ENCODE measurements at regions not wholly inside any gene's neighbourhood (a gene's known extent, or its start where the extent isn't known, plus 50 kb on each side); places are given as distances from the start of the nearest gene placed in this dataset.

- no peaks in the 10 kb centered on the region for H3K4me1 ChIP-seq (ENCODE audit: insufficient read depth, low read length)
- BruUV-seq (replicated peaks), result no TSS peak
- H3K27ac ChIP-seq (ENCODE audit: extremely low read length, insufficient read depth, low read length), result no peak overlapping the region
- H3K9ac ChIP-seq (ENCODE audit: insufficient read depth, low read depth, low read length), result no peak overlapping the region
- no peak overlapping the region for H3K4me3 ChIP-seq (replicated peaks in 1 of 3; ENCODE audit: insufficient read depth in 1 of 3, low read depth in 2 of 3, low read length in 3 of 3)
- no peak overlapping the region for H2AFZ ChIP-seq (ENCODE audit: low read length)
- H3K9me3 ChIP-seq (ENCODE audit: low read length), result peaks cover 31% of the 10 kb centered on the region
- H4K20me1 ChIP-seq (ENCODE audit: insufficient read depth, low read length), result no peaks in the 10 kb centered on the region
- in situ Hi-C loops (cut with HindIII; ENCODE audit: extremely low pct_ligation_motif_present, low pct_unique_long_range_greater_than_20kb), result no loop called here
- DNase-seq (ENCODE audit: low spot score), result no peak
- H3K36me3 ChIP-seq (replicated peaks in 1 of 2; ENCODE audit: control insufficient read depth in 1 of 2, insufficient read depth in 2 of 2, low read length in 2 of 2), result no peaks in the 10 kb centered on the region
- intact Hi-C loops (cut with micrococcal nuclease; ENCODE audit: unreplicated experiment), result no loop called here
- TF ChIP-seq MLX (CRISPR knock-in tag; IDR thresholded peaks at IDR 0.05) (no peak), MAFK (conservative IDR thresholded peaks at IDR 0.05 in 1 of 2, IDR thresholded peaks at IDR 0.05 in 1 of 2; ENCODE audit: low read length in 2 of 2) (peak in 1 of 2 experiments; percentile 63; a peak in 2 of 4 replicates), CCDC6 (CRISPR knock-in tag; IDR thresholded peaks at IDR 0.05) (no peak), MAFF (IDR thresholded peaks at IDR 0.05; ENCODE audit: low read depth, low read length) (peak; percentile 34; the same call in 1 of the 2 replicates)
- no peaks in the 10 kb centered on the region for H3K79me2 ChIP-seq (ENCODE audit: insufficient read depth, low read length)
- ATAC-seq, result no peak
- no peak for FAIRE-seq
- H3K4me2 ChIP-seq (ENCODE audit: low read depth, low read length), result no peak overlapping the region
- CTCF ChIA-PET (ENCODE audit: low intra/inter-chr PET ratio, low total read pairs), result no interaction called here
- H3K27me3 ChIP-seq (ENCODE audit: control insufficient read depth in 1 of 2, insufficient read depth in 2 of 2, low read length in 2 of 2), result no peaks in the 10 kb centered on the region
- POLR2A ChIA-PET, result no interaction called here
Observed at GRCh38 chr4:141503260-141503659, 133.1 kb upstream of the IL15 start.

GRCh38 chr4:141511055-141511454 is 125.3 kb upstream of the IL15 start:
- ChIA-PET CTCF (ENCODE audit: low intra/inter-chr PET ratio, low total read pairs) (no interaction called here), POLR2A (no interaction called here)
- DNase-seq (ENCODE audit: low spot score) (no peak), ATAC-seq (no peak), FAIRE-seq (no peak)
- H2AFZ ChIP-seq (ENCODE audit: low read length), result no peak overlapping the region
- H3K79me2 ChIP-seq (ENCODE audit: insufficient read depth, low read length), result no peaks in the 10 kb centered on the region
- no peaks in the 10 kb centered on the region for H4K20me1 ChIP-seq (ENCODE audit: insufficient read depth, low read length)
- H3K9me3 ChIP-seq (ENCODE audit: low read length), result peaks cover 27% of the 10 kb centered on the region
- H3K27me3 ChIP-seq (ENCODE audit: control insufficient read depth in 1 of 2, insufficient read depth in 2 of 2, low read length in 2 of 2), result no peaks in the 10 kb centered on the region
- no peak overlapping the region for H3K9ac ChIP-seq (ENCODE audit: insufficient read depth, low read depth, low read length)
- H3K4me2 ChIP-seq (ENCODE audit: low read depth, low read length), result no peak overlapping the region
- no TSS peak for BruUV-seq (replicated peaks)
- no peak overlapping the region for H3K27ac ChIP-seq (ENCODE audit: extremely low read length, insufficient read depth, low read length)
- in situ Hi-C loops (cut with HindIII; ENCODE audit: extremely low pct_ligation_motif_present, low pct_unique_long_range_greater_than_20kb) (no loop called here), intact Hi-C loops (cut with micrococcal nuclease; ENCODE audit: unreplicated experiment) (no loop called here)
- no peaks in the 10 kb centered on the region for H3K4me1 ChIP-seq (ENCODE audit: insufficient read depth, low read length)
- H3K36me3 ChIP-seq (replicated peaks in 1 of 2; ENCODE audit: control insufficient read depth in 1 of 2, insufficient read depth in 2 of 2, low read length in 2 of 2), result no peaks in the 10 kb centered on the region
- H3K4me3 ChIP-seq (replicated peaks in 1 of 3; ENCODE audit: insufficient read depth in 1 of 3, low read depth in 2 of 3, low read length in 3 of 3), result no peak overlapping the region
- TF ChIP-seq CTCF (CRISPR knock-in tag; IDR thresholded peaks at IDR 0.05) (no peak), SOX5 (CRISPR knock-in tag; IDR thresholded peaks at IDR 0.05; ENCODE audit: borderline replicate concordance) (no peak), MLLT10 (CRISPR knock-in tag; IDR thresholded peaks at IDR 0.05) (no peak), GPBP1L1 (CRISPR knock-in tag; IDR thresholded peaks at IDR 0.05) (no peak), PATZ1 (CRISPR knock-in tag; IDR thresholded peaks at IDR 0.05) (no peak), ZNF691 (CRISPR knock-in tag; IDR thresholded peaks at IDR 0.05; ENCODE audit: borderline replicate concordance, low read depth) (no peak), ZSCAN12 (CRISPR knock-in tag; IDR thresholded peaks at IDR 0.05) (no peak)
